ENCODE measurements at regions not wholly inside any gene's neighbourhood (a gene's known extent, or its start where the extent isn't known, plus 50 kb on each side); places are given as distances from the start of the nearest gene placed in this dataset.

DNA sequence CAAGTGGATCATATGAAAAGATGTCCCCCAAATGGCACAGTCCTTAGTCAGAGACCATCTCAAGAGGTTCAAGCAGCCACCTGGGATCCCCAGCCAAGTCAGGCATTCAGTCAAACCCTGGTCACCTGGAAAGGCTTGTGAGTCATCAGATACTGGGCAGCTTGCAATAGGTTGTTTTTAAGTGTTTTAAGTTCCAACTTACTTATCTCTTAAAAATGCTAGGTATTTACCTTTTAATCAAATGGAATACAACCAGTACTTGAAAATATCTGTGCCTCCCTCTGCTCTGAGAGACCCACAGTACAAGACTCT, 262.2 kb downstream of the WDR11 start:
- ATAC-seq (ENCODE audit: low read depth) (no peak), DNase-seq (no peak)
- Histone ChIP-seq H3K27me3 (replicated peaks in 1 of 4; ENCODE audit: control extremely low read depth in 1 of 4, control insufficient read depth in 3 of 4, insufficient read depth in 4 of 4, low read length in 3 of 4) (no peaks in the 10 kb centered on the region), H3K4me2 (replicated peaks; ENCODE audit: low read depth, low read length, poor library complexity, severe bottlenecking) (no peak overlapping the region), H4K20me1 (ENCODE audit: control insufficient read depth, insufficient read depth, low read length, poor library complexity, severe bottlenecking) (no peaks in the 10 kb centered on the region), H3K9ac (ENCODE audit: low read length) (no peak overlapping the region), H3K79me2 (ENCODE audit: control insufficient read depth, insufficient read depth, low read length) (no peaks in the 10 kb centered on the region), H3K9me3 (ENCODE audit: control extremely low read depth in 1 of 3, control insufficient read depth in 2 of 3, insufficient read depth in 1 of 3, low read length in 2 of 3) (no peaks in the 10 kb centered on the region), H2AFZ (ENCODE audit: insufficient read depth, low read depth, low read length, poor library complexity, severe bottlenecking) (no peak overlapping the region), H3K27ac (ENCODE audit: low read length in 2 of 2) (no peak overlapping the region), H3K36me3 (replicated peaks in 1 of 2; ENCODE audit: control extremely low read depth in 1 of 2, control insufficient read depth in 1 of 2, extremely low read depth in 1 of 2, insufficient read depth in 2 of 2, low read length in 1 of 2) (no peaks in the 10 kb centered on the region), H3K4me3 (ENCODE audit: control extremely low read depth in 1 of 5, extremely low read depth in 1 of 5, insufficient read depth in 1 of 5, low read depth in 2 of 5, low read length in 4 of 5) (no peak overlapping the region), H3K4me1 (ENCODE audit: control insufficient read depth in 2 of 2, insufficient read depth in 2 of 2, low read length in 2 of 2) (no peaks in the 10 kb centered on the region)
- Mint-ChIP-seq H3K27ac (no peak overlapping the region), H3K4me3 (no peak overlapping the region), H3K27me3 (peaks cover 3% of the 10 kb centered on the region), H3K4me1 (no peaks in the 10 kb centered on the region), H3K9me3 (ENCODE audit: insufficient read depth) (no peaks in the 10 kb centered on the region)
- CTCF ChIA-PET: no interaction called here
- no peak for TF ChIP-seq EZH2 (IDR thresholded peaks at IDR 0.05; ENCODE audit: borderline replicate concordance, insufficient read depth, low read depth, low read length, poor library complexity, severe bottlenecking)
- TF ChIP-seq, protein P1, sequence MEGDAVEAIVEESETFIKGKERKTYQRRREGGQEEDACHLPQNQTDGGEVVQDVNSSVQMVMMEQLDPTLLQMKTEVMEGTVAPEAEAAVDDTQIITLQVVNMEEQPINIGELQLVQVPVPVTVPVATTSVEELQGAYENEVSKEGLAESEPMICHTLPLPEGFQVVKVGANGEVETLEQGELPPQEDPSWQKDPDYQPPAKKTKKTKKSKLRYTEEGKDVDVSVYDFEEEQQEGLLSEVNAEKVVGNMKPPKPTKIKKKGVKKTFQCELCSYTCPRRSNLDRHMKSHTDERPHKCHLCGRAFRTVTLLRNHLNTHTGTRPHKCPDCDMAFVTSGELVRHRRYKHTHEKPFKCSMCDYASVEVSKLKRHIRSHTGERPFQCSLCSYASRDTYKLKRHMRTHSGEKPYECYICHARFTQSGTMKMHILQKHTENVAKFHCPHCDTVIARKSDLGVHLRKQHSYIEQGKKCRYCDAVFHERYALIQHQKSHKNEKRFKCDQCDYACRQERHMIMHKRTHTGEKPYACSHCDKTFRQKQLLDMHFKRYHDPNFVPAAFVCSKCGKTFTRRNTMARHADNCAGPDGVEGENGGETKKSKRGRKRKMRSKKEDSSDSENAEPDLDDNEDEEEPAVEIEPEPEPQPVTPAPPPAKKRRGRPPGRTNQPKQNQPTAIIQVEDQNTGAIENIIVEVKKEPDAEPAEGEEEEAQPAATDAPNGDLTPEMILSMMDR (IDR thresholded peaks at IDR 0.05): no peak
- intact Hi-C loops (cut with micrococcal nuclease): no loop called here
- POLR2A ChIA-PET: no interaction called here

DNA sequence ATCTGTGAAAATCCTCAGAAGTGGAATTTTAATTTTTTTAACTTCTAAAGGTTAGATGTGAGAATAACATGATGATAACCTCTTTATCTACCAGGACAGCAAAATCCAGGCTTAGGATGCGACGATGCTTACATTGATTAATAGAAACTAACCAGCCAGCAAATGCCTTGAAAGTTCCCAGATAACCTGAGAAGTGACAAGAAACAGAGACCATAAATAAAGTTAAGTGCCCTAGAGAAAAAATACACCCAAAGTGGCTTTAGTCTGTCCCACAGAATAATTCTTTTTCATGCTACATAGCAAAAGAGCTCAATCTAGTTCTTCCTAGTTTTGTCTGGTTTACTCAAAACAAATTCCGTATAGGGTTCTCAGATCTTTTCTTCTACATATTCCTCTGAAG, 262.7 kb downstream of the WDR11 start:
- Mint-ChIP-seq H3K9me3 (ENCODE audit: insufficient read depth) (no peaks in the 10 kb centered on the region), H3K4me1 (no peaks in the 10 kb centered on the region), H3K4me3 (no peak overlapping the region), H3K27ac (no peak overlapping the region), H3K27me3 (peaks cover 3% of the 10 kb centered on the region)
- no peak overlapping the region for H3K4me2 ChIP-seq (replicated peaks; ENCODE audit: low read depth, low read length, poor library complexity, severe bottlenecking)
- no peaks in the 10 kb centered on the region for H3K4me1 ChIP-seq (ENCODE audit: control insufficient read depth in 2 of 2, insufficient read depth in 2 of 2, low read length in 2 of 2)
- no peaks in the 10 kb centered on the region for H4K20me1 ChIP-seq (ENCODE audit: control insufficient read depth, insufficient read depth, low read length, poor library complexity, severe bottlenecking)
- TF ChIP-seq EZH2 (IDR thresholded peaks at IDR 0.05; ENCODE audit: borderline replicate concordance, insufficient read depth, low read depth, low read length, poor library complexity, severe bottlenecking): no peak
- TF ChIP-seq, protein P1 (IDR thresholded peaks at IDR 0.05): no peak
- no peaks in the 10 kb centered on the region for H3K27me3 ChIP-seq (replicated peaks in 1 of 4; ENCODE audit: control extremely low read depth in 1 of 4, control insufficient read depth in 3 of 4, insufficient read depth in 4 of 4, low read length in 3 of 4)
- no peaks in the 10 kb centered on the region for H3K9me3 ChIP-seq (ENCODE audit: control extremely low read depth in 1 of 3, control insufficient read depth in 2 of 3, insufficient read depth in 1 of 3, low read length in 2 of 3)
- intact Hi-C loops (cut with micrococcal nuclease): no loop called here
- ChIA-PET CTCF (no interaction called here), POLR2A (no interaction called here)
- no peak overlapping the region for H2AFZ ChIP-seq (ENCODE audit: insufficient read depth, low read depth, low read length, poor library complexity, severe bottlenecking)
- WGBS (ENCODE audit: insufficient coverage): no CpG with 5 or more reads among the region's 3 CpGs
- no peaks in the 10 kb centered on the region for H3K79me2 ChIP-seq (ENCODE audit: control insufficient read depth, insufficient read depth, low read length)
- no peak overlapping the region for H3K4me3 ChIP-seq (ENCODE audit: control extremely low read depth in 1 of 5, extremely low read depth in 1 of 5, insufficient read depth in 1 of 5, low read depth in 2 of 5, low read length in 4 of 5)
- H3K36me3 ChIP-seq (replicated peaks in 1 of 2; ENCODE audit: control extremely low read depth in 1 of 2, control insufficient read depth in 1 of 2, extremely low read depth in 1 of 2, insufficient read depth in 2 of 2, low read length in 1 of 2): no peaks in the 10 kb centered on the region
- H3K27ac ChIP-seq (ENCODE audit: low read length in 2 of 2): no peak overlapping the region
- DNase-seq (no peak), ATAC-seq (ENCODE audit: low read depth) (no peak)
- no peak overlapping the region for H3K9ac ChIP-seq (ENCODE audit: low read length)

Measured in B cell (primary cell).